Endothelial cell of umbilical vein (primary cell): ENCODE measurements at regions not wholly inside any gene's neighbourhood (a gene's known extent, or its start where the extent isn't known, plus 50 kb on each side); places are given as distances from the start of the nearest gene placed in this dataset.

Source experiments
- BruUV-seq: library from RNA; stranded (reverse); fragments of 400-500 nt; replicated peaks from 2 replicates; lab custom pipeline; 2021; lab: Mats Ljungman, UMichigan
- CTCF ChIA-PET: fragments of 300-600, 350-600 bp; sonication (Branson Sonifier 250); formaldehyde crosslinking; loops from one replicate; lab custom pipeline; 2021; ENCODE audit warnings: antibody characterized with exemption, inconsistent platforms; lab: Charles Lee
- POLR2A ChIA-PET: fragments of 300-600, 350-600 bp; sonication (Branson Sonifier 250); formaldehyde crosslinking; loops from one replicate; lab custom pipeline; 2021; ENCODE audit warnings: antibody characterized with exemption, inconsistent platforms; lab: Charles Lee
- DNase-seq: peaks from one replicate; pipeline ENCODE4 v3.0.0-alpha.2; 2011; ENCODE audit warnings: low read depth, low spot score
- FAIRE-seq: peaks from 2 replicates; lab custom pipeline; 2011; peaks lifted over from hg19 to GRCh38; lab: Jason Lieb, UNC
- H2AFZ ChIP-seq: 2 replicates; pipeline ENCODE4 v1.6.0; 2012; ENCODE audit warnings: low read depth, low read length, control low read depth, inconsistent platforms
- H3K27ac ChIP-seq: 2 replicates; pipeline ENCODE4 v1.5.1; 2011; ENCODE audit warnings: low read depth, mild to moderate bottlenecking, control low read depth, low read length, moderate library complexity; ENCODE audit not compliant: insufficient read depth
- H3K27me3 ChIP-seq, 2 experiments: 2 replicates each; pipeline versions ENCODE4 v1.6.0 to v1.6.1; 2011; ENCODE audit warnings: low read length in 2 of 2, mixed read lengths in 1 of 2; ENCODE audit not compliant: control insufficient read depth in 2 of 2, insufficient read depth in 2 of 2
- H3K36me3 ChIP-seq, 2 experiments: 2 replicates in 1 of 2; 3 replicates in 1 of 2; pipeline ENCODE4 v1.5.1; 2011; ENCODE audit warnings: low read length in 2 of 2, mild to moderate bottlenecking in 1 of 2, moderate library complexity in 1 of 2; ENCODE audit not compliant: control insufficient read depth in 2 of 2, insufficient read depth in 2 of 2; ENCODE audit errors: extremely low read depth in 1 of 2
- H3K4me1 ChIP-seq: 3 replicates; pipeline ENCODE4 v1.5.1; 2011; ENCODE audit warnings: mild to moderate bottlenecking, low read length; ENCODE audit not compliant: control insufficient read depth, insufficient read depth; ENCODE audit errors: extremely low read depth
- H3K4me2 ChIP-seq: 2 replicates; pipeline ENCODE4 v1.6.1; 2011; ENCODE audit warnings: low read length, control low read depth, mixed read lengths; ENCODE audit not compliant: insufficient read depth
- H3K4me3 ChIP-seq, 3 experiments: fragments of 200-600 bp in 1 of 3; sonication (generic), shearing (Covaris generic) in 1 of 3; replicated peaks in 1 of 3; 2 replicates each; pipeline ENCODE4 v1.5.1; 2011 to 2016; ENCODE audit warnings: control low read depth in 3 of 3, low read length in 3 of 3, mild to moderate bottlenecking in 2 of 3, inconsistent platforms in 1 of 3, low read depth in 1 of 3, moderate library complexity in 1 of 3; ENCODE audit not compliant: insufficient read depth in 1 of 3
- H3K79me2 ChIP-seq: 2 replicates; pipeline ENCODE4 v1.6.0; 2012; ENCODE audit warnings: low read length, inconsistent platforms; ENCODE audit not compliant: control insufficient read depth, insufficient read depth
- H3K9ac ChIP-seq: replicated peaks from 2 replicates; pipeline ENCODE3; 2011; ENCODE audit warnings: low read length, control low read depth; ENCODE audit not compliant: insufficient read depth; ENCODE audit errors: extremely low read depth
- H3K9me1 ChIP-seq: replicated peaks from 3 replicates; pipeline ENCODE4 v1.6.0; 2011; ENCODE audit warnings: mild to moderate bottlenecking, low read length; ENCODE audit not compliant: control insufficient read depth, insufficient read depth; ENCODE audit errors: extremely low read depth
- H3K9me3 ChIP-seq: replicated peaks from 2 replicates; pipeline ENCODE4 v1.5.1; 2012; ENCODE audit warnings: low read length, inconsistent platforms; ENCODE audit not compliant: control insufficient read depth, insufficient read depth
- H4K20me1 ChIP-seq: replicated peaks from 2 replicates; pipeline ENCODE3; 2011; ENCODE audit warnings: mild to moderate bottlenecking, low read length; ENCODE audit not compliant: control insufficient read depth, insufficient read depth; ENCODE audit errors: extremely low read depth
- CTCF ChIP-seq, 2 donors: IDR thresholded peaks; 1 replicate in 1 of 2; 2 replicates in 1 of 2; pipeline ENCODE4 v1.5.1; 2011; ENCODE audit warnings: low read length in 2 of 2, mild to moderate bottlenecking in 2 of 2, moderate library complexity in 2 of 2, control low read depth in 1 of 2, inconsistent platforms in 1 of 2, low read depth in 1 of 2; ENCODE audit not compliant: insufficient read depth in 1 of 2; ENCODE audit errors: extremely low read depth in 1 of 2
- EZH2 ChIP-seq: IDR thresholded peaks from 2 replicates; pipeline ENCODE4 v1.6.1; 2012; ENCODE audit warnings: borderline replicate concordance, low read depth, mild to moderate bottlenecking, moderate library complexity, low read length, inconsistent platforms; ENCODE audit not compliant: severe bottlenecking
- FOS ChIP-seq: IDR thresholded peaks from 2 replicates; pipeline ENCODE4 v1.6.1; 2011; ENCODE audit warnings: mild to moderate bottlenecking, low read length, moderate library complexity, borderline replicate concordance; ENCODE audit not compliant: insufficient read depth
- GATA2 ChIP-seq: IDR thresholded peaks from 2 replicates; pipeline ENCODE4 v1.7.0; 2011; ENCODE audit warnings: low read depth, mild to moderate bottlenecking, moderate library complexity, mixed read lengths, low read length; ENCODE audit not compliant: insufficient read length, insufficient read depth
- JUN ChIP-seq: IDR thresholded peaks from 2 replicates; pipeline ENCODE4 v1.6.1; 2011; ENCODE audit warnings: borderline replicate concordance, low read depth; ENCODE audit not compliant: insufficient read length, insufficient read depth
- MAX ChIP-seq: IDR thresholded peaks from 2 replicates; pipeline ENCODE4 v1.6.1; 2011; ENCODE audit not compliant: insufficient read depth, insufficient read length
- MYC ChIP-seq: IDR thresholded peaks from one replicate; pipeline ENCODE4 v1.6.1; 2011; ENCODE audit warnings: mild to moderate bottlenecking, low read depth, low read length
- POLR2A ChIP-seq: IDR thresholded peaks from 2 replicates; pipeline ENCODE4 v1.6.1; 2012; ENCODE audit warnings: low read depth, mild to moderate bottlenecking, control low read depth, low read length
- POLR2AphosphoS5 ChIP-seq: IDR thresholded peaks from 2 replicates; pipeline ENCODE4 v1.6.1; 2012; ENCODE audit warnings: low read depth, mild to moderate bottlenecking, control low read depth, low read length, moderate library complexity; ENCODE audit not compliant: insufficient read depth
- dilution Hi-C: fragments of 300-500 bp; cut with MboI; formaldehyde crosslinking; loops from one replicate; pipeline ENCODE4 v1.15.0; 2019; ENCODE audit warnings: low sequenced_read_pairs; ENCODE audit not compliant: extremely low pct_ligation_motif_present
- intact Hi-C: fragments of 100-400 bp; cut with micrococcal nuclease; formaldehyde crosslinking; loops from one replicate; pipeline ENCODE4 v1.10.0; 2022

GRCh38 chr12:118777504-118777903 is 203.8 kb upstream of the SRRM4 start:
- FAIRE-seq (no peak), DNase-seq (no peak)
- peaks cover 4% of the 10 kb centered on the region for H3K9me3 ChIP-seq
- dilution Hi-C loops, result no loop called here
- POLR2A ChIA-PET, result no interaction called here
- TF ChIP-seq GATA2, result no peak
- no peak for TF ChIP-seq EZH2
- no peak for TF ChIP-seq MAX
- H3K9ac ChIP-seq, result no peak overlapping the region
- H3K4me2 ChIP-seq, result no peak overlapping the region
- BruUV-seq, result no TSS peak
- no peak overlapping the region for H2AFZ ChIP-seq
- CTCF ChIA-PET, result no interaction called here
- H3K4me1 ChIP-seq, result no peaks in the 10 kb centered on the region
- no peak overlapping the region for H3K4me3 ChIP-seq
- no peak overlapping the region for H3K27ac ChIP-seq
- no peaks in the 10 kb centered on the region for H3K79me2 ChIP-seq
- H3K36me3 ChIP-seq, result no peaks in the 10 kb centered on the region
- no peaks in the 10 kb centered on the region for H3K27me3 ChIP-seq
- H4K20me1 ChIP-seq, result no peaks in the 10 kb centered on the region
- H3K9me1 ChIP-seq, result no peaks in the 10 kb centered on the region
- intact Hi-C loops, result no loop called here

- no peak overlapping the region for H2AFZ ChIP-seq
- H3K9ac ChIP-seq, result no peak overlapping the region
- H3K27me3 ChIP-seq, result no peaks in the 10 kb centered on the region
- no peak overlapping the region for H3K4me3 ChIP-seq
- H3K79me2 ChIP-seq, result no peaks in the 10 kb centered on the region
- DNase-seq (no peak), FAIRE-seq (no peak)
- H3K27ac ChIP-seq, result no peak overlapping the region
- peaks cover 3% of the 10 kb centered on the region for H3K9me3 ChIP-seq
- intact Hi-C loops, result no loop called here
- no peaks in the 10 kb centered on the region for H4K20me1 ChIP-seq
- no peak overlapping the region for H3K4me2 ChIP-seq
- BruUV-seq, result no TSS peak
- ChIA-PET POLR2A (no interaction called here), CTCF (no interaction called here)
- no peak for TF ChIP-seq FOS
- TF ChIP-seq GATA2, result no peak
- no peak for TF ChIP-seq CTCF (IDR thresholded peaks at IDR 0.05; ENCODE audit: extremely low read depth in 1 of 2, insufficient read depth in 1 of 2, low read depth in 1 of 2, low read length in 2 of 2)
- TF ChIP-seq MYC, result no peak
- TF ChIP-seq JUN, result no peak
- no peak for TF ChIP-seq EZH2
- no peak for TF ChIP-seq POLR2A
- no peak for TF ChIP-seq POLR2AphosphoS5
- no peak for TF ChIP-seq MAX
- dilution Hi-C loops, result no loop called here
- no peaks in the 10 kb centered on the region for H3K4me1 ChIP-seq
- no peaks in the 10 kb centered on the region for H3K36me3 ChIP-seq
- H3K9me1 ChIP-seq, result no peaks in the 10 kb centered on the region
Measured at GRCh38 chr12:118778077-118778476, 203.3 kb upstream of the SRRM4 start.
